ENCODE measurements at regions not wholly inside any gene's neighbourhood (a gene's known extent, or its start where the extent isn't known, plus 50 kb on each side); places are given as distances from the start of the nearest gene placed in this dataset.

DNA sequence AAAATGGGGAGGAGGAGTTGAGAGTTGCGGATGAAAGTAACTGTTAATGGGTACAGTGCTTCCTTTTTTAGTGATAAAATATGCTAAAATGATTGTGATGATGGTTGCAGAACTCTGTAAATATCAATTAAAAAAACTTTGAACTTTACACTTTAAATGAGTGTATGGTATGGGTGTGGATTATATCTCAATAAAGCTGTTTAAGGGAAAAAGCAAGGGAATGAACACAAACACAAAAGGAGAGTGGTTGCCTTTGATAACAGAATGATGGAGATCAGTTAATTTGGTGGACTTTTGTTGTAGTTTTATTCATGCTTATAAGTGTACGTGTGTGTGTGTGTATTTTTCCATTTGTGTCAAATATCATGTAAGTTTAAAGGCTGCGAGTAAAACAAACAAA, 186.1 kb downstream of the ZNF608 start:
- FAIRE-seq, result no peak
- H3K9ac ChIP-seq (replicated peaks; ENCODE audit: extremely low read depth, insufficient read depth, low read length), result no peak overlapping the region
- BruUV-seq (replicated peaks), result no TSS peak

DNA sequence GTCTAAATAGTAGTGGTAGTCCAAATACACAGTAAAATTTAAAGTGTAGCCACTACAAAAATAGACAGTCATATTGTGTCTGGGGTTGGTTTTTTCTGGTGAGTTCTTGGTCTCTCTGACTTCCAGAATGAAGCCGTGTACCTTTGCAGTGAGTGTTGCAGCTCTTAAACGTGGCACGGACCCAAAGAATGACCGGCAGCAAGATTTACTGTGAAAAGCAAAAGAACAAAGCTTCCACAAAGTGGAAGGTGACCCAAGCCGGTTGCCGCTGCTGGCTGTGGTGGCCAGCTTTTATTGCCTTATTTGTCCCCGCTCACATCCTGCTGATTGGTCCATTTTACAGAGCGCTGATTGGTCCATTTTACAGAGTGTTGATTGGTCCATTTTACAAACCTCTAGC, 188.7 kb downstream of the ZNF608 start:
- Histone ChIP-seq H3K9ac (replicated peaks; ENCODE audit: extremely low read depth, insufficient read depth, low read length) (no peak overlapping the region), H3K9me1 (replicated peaks; ENCODE audit: control insufficient read depth, extremely low read depth, insufficient read depth, low read length) (no peaks in the 10 kb centered on the region), H3K4me2 (ENCODE audit: insufficient read depth, low read length) (no peak overlapping the region), H3K4me1 (ENCODE audit: control insufficient read depth, extremely low read depth, insufficient read depth, low read length) (no peaks in the 10 kb centered on the region), H4K20me1 (replicated peaks; ENCODE audit: control insufficient read depth, extremely low read depth, insufficient read depth, low read length) (no peaks in the 10 kb centered on the region), H3K79me2 (ENCODE audit: control insufficient read depth, insufficient read depth, low read length) (no peaks in the 10 kb centered on the region), H3K36me3 (ENCODE audit: control insufficient read depth in 2 of 2, extremely low read depth in 1 of 2, insufficient read depth in 2 of 2, low read length in 2 of 2) (no peaks in the 10 kb centered on the region), H3K27ac (ENCODE audit: insufficient read depth, low read depth, low read length) (no peak overlapping the region), H2AFZ (ENCODE audit: low read depth, low read length) (no peak overlapping the region), H3K27me3 (ENCODE audit: control insufficient read depth in 2 of 2, insufficient read depth in 2 of 2, low read length in 2 of 2) (no peaks in the 10 kb centered on the region), H3K4me3 (replicated peaks in 1 of 3; ENCODE audit: insufficient read depth in 1 of 3, low read depth in 1 of 3, low read length in 3 of 3) (no peak overlapping the region), H3K9me3 (replicated peaks; ENCODE audit: control insufficient read depth, insufficient read depth, low read length) (no peaks in the 10 kb centered on the region)
- dilution Hi-C loops (cut with MboI; ENCODE audit: extremely low pct_ligation_motif_present, low sequenced_read_pairs) (no loop called here), intact Hi-C loops (cut with micrococcal nuclease) (no loop called here)
- TF ChIP-seq POLR2A (IDR thresholded peaks at IDR 0.05; ENCODE audit: low read depth, low read length), result no peak
- no peak for TF ChIP-seq EZH2 (IDR thresholded peaks at IDR 0.05; ENCODE audit: borderline replicate concordance, low read depth, low read length, severe bottlenecking)
- TF ChIP-seq MYC (IDR thresholded peaks at IDR 0.05; ENCODE audit: low read depth, low read length), result no peak
- TF ChIP-seq GATA2 (IDR thresholded peaks at IDR 0.05; ENCODE audit: insufficient read depth, insufficient read length, low read depth, low read length), result no peak
- no peak for TF ChIP-seq FOS (IDR thresholded peaks at IDR 0.05; ENCODE audit: borderline replicate concordance, insufficient read depth, low read length)
- no peak for TF ChIP-seq POLR2AphosphoS5 (IDR thresholded peaks at IDR 0.05; ENCODE audit: insufficient read depth, low read depth, low read length)
- TF ChIP-seq, protein P1, sequence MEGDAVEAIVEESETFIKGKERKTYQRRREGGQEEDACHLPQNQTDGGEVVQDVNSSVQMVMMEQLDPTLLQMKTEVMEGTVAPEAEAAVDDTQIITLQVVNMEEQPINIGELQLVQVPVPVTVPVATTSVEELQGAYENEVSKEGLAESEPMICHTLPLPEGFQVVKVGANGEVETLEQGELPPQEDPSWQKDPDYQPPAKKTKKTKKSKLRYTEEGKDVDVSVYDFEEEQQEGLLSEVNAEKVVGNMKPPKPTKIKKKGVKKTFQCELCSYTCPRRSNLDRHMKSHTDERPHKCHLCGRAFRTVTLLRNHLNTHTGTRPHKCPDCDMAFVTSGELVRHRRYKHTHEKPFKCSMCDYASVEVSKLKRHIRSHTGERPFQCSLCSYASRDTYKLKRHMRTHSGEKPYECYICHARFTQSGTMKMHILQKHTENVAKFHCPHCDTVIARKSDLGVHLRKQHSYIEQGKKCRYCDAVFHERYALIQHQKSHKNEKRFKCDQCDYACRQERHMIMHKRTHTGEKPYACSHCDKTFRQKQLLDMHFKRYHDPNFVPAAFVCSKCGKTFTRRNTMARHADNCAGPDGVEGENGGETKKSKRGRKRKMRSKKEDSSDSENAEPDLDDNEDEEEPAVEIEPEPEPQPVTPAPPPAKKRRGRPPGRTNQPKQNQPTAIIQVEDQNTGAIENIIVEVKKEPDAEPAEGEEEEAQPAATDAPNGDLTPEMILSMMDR (IDR thresholded peaks at IDR 0.05; ENCODE audit: extremely low read depth in 1 of 2, insufficient read depth in 1 of 2, low read depth in 1 of 2, low read length in 2 of 2), result no peak
- TF ChIP-seq, protein P2, sequence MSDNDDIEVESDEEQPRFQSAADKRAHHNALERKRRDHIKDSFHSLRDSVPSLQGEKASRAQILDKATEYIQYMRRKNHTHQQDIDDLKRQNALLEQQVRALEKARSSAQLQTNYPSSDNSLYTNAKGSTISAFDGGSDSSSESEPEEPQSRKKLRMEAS (IDR thresholded peaks at IDR 0.05; ENCODE audit: insufficient read depth, insufficient read length), result no peak
- TF ChIP-seq JUN (IDR thresholded peaks at IDR 0.05; ENCODE audit: borderline replicate concordance, insufficient read depth, insufficient read length, low read depth), result no peak
- CTCF ChIA-PET, result no interaction called here
- POLR2A ChIA-PET, result no interaction called here
- BruUV-seq (replicated peaks), result no TSS peak
- no peak for FAIRE-seq
- no peak for DNase-seq (ENCODE audit: low read depth, low spot score)

More for the DNA sequence above, 186.1 kb downstream of the ZNF608 start:
- Histone ChIP-seq H3K4me1 (ENCODE audit: control insufficient read depth, extremely low read depth, insufficient read depth, low read length) (no peaks in the 10 kb centered on the region), H3K4me3 (replicated peaks in 1 of 3; ENCODE audit: insufficient read depth in 1 of 3, low read depth in 1 of 3, low read length in 3 of 3) (no peak overlapping the region), H3K27me3 (ENCODE audit: control insufficient read depth in 2 of 2, insufficient read depth in 2 of 2, low read length in 2 of 2) (no peaks in the 10 kb centered on the region), H4K20me1 (replicated peaks; ENCODE audit: control insufficient read depth, extremely low read depth, insufficient read depth, low read length) (no peaks in the 10 kb centered on the region), H3K9me1 (replicated peaks; ENCODE audit: control insufficient read depth, extremely low read depth, insufficient read depth, low read length) (no peaks in the 10 kb centered on the region), H2AFZ (ENCODE audit: low read depth, low read length) (no peak overlapping the region), H3K4me2 (ENCODE audit: insufficient read depth, low read length) (no peak overlapping the region), H3K27ac (ENCODE audit: insufficient read depth, low read depth, low read length) (no peak overlapping the region), H3K36me3 (ENCODE audit: control insufficient read depth in 2 of 2, extremely low read depth in 1 of 2, insufficient read depth in 2 of 2, low read length in 2 of 2) (no peaks in the 10 kb centered on the region), H3K9me3 (replicated peaks; ENCODE audit: control insufficient read depth, insufficient read depth, low read length) (no peaks in the 10 kb centered on the region), H3K79me2 (ENCODE audit: control insufficient read depth, insufficient read depth, low read length) (no peaks in the 10 kb centered on the region)
- intact Hi-C loops (cut with micrococcal nuclease), result no loop called here
- CTCF ChIA-PET, result interaction anchor here (1.1 to 1.5 kb wide), 2 partner anchors 13 to 539 kb away, joined by 3 read pairs; no protein-coding TSS in a partner anchor
- no peak for DNase-seq (ENCODE audit: low read depth, low spot score)
- POLR2A ChIA-PET, result no interaction called here
- TF ChIP-seq JUN (IDR thresholded peaks at IDR 0.05; ENCODE audit: borderline replicate concordance, insufficient read depth, insufficient read length, low read depth), result no peak
- no peak for TF ChIP-seq MYC (IDR thresholded peaks at IDR 0.05; ENCODE audit: low read depth, low read length)
- TF ChIP-seq, protein P2 (IDR thresholded peaks at IDR 0.05; ENCODE audit: insufficient read depth, insufficient read length), result no peak
- no peak for TF ChIP-seq GATA2 (IDR thresholded peaks at IDR 0.05; ENCODE audit: insufficient read depth, insufficient read length, low read depth, low read length)
- no peak for TF ChIP-seq EZH2 (IDR thresholded peaks at IDR 0.05; ENCODE audit: borderline replicate concordance, low read depth, low read length, severe bottlenecking)
- TF ChIP-seq POLR2AphosphoS5 (IDR thresholded peaks at IDR 0.05; ENCODE audit: insufficient read depth, low read depth, low read length), result no peak
- TF ChIP-seq POLR2A (IDR thresholded peaks at IDR 0.05; ENCODE audit: low read depth, low read length), result no peak
- no peak for TF ChIP-seq FOS (IDR thresholded peaks at IDR 0.05; ENCODE audit: borderline replicate concordance, insufficient read depth, low read length)
- dilution Hi-C loops (cut with MboI; ENCODE audit: extremely low pct_ligation_motif_present, low sequenced_read_pairs), result no loop called here

Data from endothelial cell of umbilical vein (primary cell).